Peyer's patch (tissue), 4 donors: ENCODE measurements at regions not wholly inside any gene's neighbourhood (a gene's known extent, or its start where the extent isn't known, plus 50 kb on each side); places are given as distances from the start of the nearest gene placed in this dataset.
"Not testable (repeated sequence)": the region's sequence is repeated elsewhere in the genome, so short reads cannot be mapped to it uniquely, and the experiment has no call there.

Experiments used
- DNase-seq, 3 donors: peaks; one replicate each; pipeline ENCODE4 v3.0.0-alpha.2; 2017 to 2019
- H3K27ac ChIP-seq, 4 donors: fragments of 200-600 bp; sonication (generic); one replicate each; pipeline ENCODE4 v1.5.1; 2016 to 2019
- H3K27me3 ChIP-seq, 2 donors: fragments of 200-600 bp; sonication (generic); one replicate each; pipeline ENCODE4 v1.5.1; 2019
- H3K36me3 ChIP-seq, 3 donors: fragments of 200-600 bp; sonication (generic); one replicate each; pipeline ENCODE4 v1.5.1; 2016 to 2019
- H3K4me1 ChIP-seq, 4 donors: fragments of 200-600 bp; sonication (generic); one replicate each; pipeline ENCODE4 v1.5.1; 2016 to 2019
- H3K4me3 ChIP-seq, 4 donors: fragments of 200-600 bp; sonication (generic); 1 replicate in 3 of 4; 2 replicates in 1 of 4; pipeline ENCODE4 v1.5.1; 2016 to 2019; ENCODE audit warnings: mild to moderate bottlenecking in 1 of 4
- H3K9me3 ChIP-seq, 4 donors: fragments of 200-600 bp; sonication (generic); one replicate each; pipeline ENCODE4 v1.5.1; 2016 to 2019; ENCODE audit warnings: mild to moderate bottlenecking in 1 of 4
- POLR2A ChIP-seq, 2 donors: fragments of 450-650 bp; IDR thresholded peaks; one replicate each; pipeline ENCODE4 v1.5.1; 2017; ENCODE audit warnings: antibody characterized with exemption in 2 of 2, mild to moderate bottlenecking in 2 of 2, moderate library complexity in 2 of 2
- TF ChIP-seq, protein P1 (sequence below), 6 experiments: fragments of 450-650 bp in 4 of 6; fragments of 200-600 bp in 2 of 6; sonication (generic) in 1 of 6; IDR thresholded peaks; one replicate each; pipeline ENCODE4 v1.5.1; 2017 to 2019; ENCODE audit warnings: antibody characterized with exemption in 6 of 6, mild to moderate bottlenecking in 3 of 6, moderate library complexity in 1 of 6

DNA sequence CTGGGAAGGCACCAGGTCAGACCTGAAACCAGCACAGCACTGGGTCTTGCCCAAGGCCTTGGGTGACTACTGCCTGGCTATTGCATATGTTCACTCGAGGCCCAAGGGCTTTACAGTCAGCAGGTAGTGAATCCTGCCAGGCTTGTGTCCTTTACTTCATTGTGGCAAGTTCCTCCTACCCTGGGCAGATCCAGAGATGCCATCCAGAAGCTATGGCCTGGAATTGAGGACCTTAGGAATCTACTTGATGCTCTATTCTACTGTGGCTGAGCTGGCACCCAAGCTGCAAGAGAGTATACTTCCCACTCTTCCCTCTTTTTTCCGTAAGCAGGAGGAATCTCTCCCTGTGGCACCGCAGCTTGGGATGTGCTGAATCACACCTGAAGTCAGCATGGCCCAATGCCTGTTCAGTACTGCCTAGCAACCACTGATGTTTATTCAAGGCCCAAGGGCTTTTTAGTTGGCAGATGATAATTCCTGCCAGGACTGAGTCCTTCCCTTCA lies 246.7 kb upstream of the CTBP2 start:
- Histone ChIP-seq H3K9me3 (peaks cover 0 to 3% (median 0%) of the 10 kb centered on the region in 4 donors), H3K27ac (no peak overlapping the region), H3K36me3 (no peaks in the 10 kb centered on the region), H3K27me3 (no peaks in the 10 kb centered on the region), H3K4me3 (no peak overlapping the region), H3K4me1 (no peaks in the 10 kb centered on the region)
- TF ChIP-seq, protein P1, sequence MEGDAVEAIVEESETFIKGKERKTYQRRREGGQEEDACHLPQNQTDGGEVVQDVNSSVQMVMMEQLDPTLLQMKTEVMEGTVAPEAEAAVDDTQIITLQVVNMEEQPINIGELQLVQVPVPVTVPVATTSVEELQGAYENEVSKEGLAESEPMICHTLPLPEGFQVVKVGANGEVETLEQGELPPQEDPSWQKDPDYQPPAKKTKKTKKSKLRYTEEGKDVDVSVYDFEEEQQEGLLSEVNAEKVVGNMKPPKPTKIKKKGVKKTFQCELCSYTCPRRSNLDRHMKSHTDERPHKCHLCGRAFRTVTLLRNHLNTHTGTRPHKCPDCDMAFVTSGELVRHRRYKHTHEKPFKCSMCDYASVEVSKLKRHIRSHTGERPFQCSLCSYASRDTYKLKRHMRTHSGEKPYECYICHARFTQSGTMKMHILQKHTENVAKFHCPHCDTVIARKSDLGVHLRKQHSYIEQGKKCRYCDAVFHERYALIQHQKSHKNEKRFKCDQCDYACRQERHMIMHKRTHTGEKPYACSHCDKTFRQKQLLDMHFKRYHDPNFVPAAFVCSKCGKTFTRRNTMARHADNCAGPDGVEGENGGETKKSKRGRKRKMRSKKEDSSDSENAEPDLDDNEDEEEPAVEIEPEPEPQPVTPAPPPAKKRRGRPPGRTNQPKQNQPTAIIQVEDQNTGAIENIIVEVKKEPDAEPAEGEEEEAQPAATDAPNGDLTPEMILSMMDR (IDR thresholded peaks at IDR 0.05) = no peak
- TF ChIP-seq POLR2A (IDR thresholded peaks at IDR 0.05) = no peak
- DNase-seq = no peak

GRCh38 chr10:125404902-125405301 lies 244.5 kb upstream of the CTBP2 start:
- not testable (repeated sequence) for H3K4me3 ChIP-seq, DNase-seq, H3K4me1 ChIP-seq, H3K27ac ChIP-seq, H3K36me3 ChIP-seq, H3K27me3 ChIP-seq, H3K9me3 ChIP-seq

DNA sequence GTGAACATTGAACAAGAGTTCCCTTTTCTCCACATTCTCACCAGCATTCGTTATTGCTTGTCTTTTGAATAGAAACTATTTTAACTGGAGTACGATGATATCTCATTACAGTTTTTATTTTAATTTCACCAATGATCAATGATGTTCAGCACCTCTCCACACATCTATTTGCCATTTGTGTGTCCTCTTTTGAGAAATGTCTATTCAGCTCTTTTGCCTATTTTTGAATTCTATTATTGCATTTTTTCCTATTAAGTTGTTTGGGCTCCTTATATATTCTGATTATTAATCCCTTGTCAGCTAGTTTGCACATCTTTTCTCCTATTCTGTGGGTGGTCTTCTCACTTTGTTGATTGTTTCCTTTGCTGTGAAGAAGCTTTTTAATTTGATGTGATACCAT lies 241.1 kb upstream of the CTBP2 start:
- Histone ChIP-seq H3K4me3 (no peak overlapping the region), H3K4me1 (no peaks in the 10 kb centered on the region), H3K27ac (no peak overlapping the region), H3K9me3 (peaks cover 0 to 3% (median 0%) of the 10 kb centered on the region in 4 donors), H3K27me3 (no peaks in the 10 kb centered on the region), H3K36me3 (no peaks in the 10 kb centered on the region)
- TF ChIP-seq, protein P1 (IDR thresholded peaks at IDR 0.05) = no peak
- no peak for TF ChIP-seq POLR2A (IDR thresholded peaks at IDR 0.05)
- DNase-seq = no peak

GRCh38 chr10:125399289-125399688 lies 238.9 kb upstream of the CTBP2 start:
- no peaks in the 10 kb centered on the region for H3K36me3 ChIP-seq
- H3K27ac ChIP-seq = no peak overlapping the region
- H3K27me3 ChIP-seq = no peaks in the 10 kb centered on the region
- TF ChIP-seq, protein P1 (IDR thresholded peaks at IDR 0.05) = no peak
- TF ChIP-seq POLR2A (IDR thresholded peaks at IDR 0.05) = no peak
- DNase-seq = no peak
- no peaks in the 10 kb centered on the region for H3K9me3 ChIP-seq
- no peaks in the 10 kb centered on the region for H3K4me1 ChIP-seq
- no peak overlapping the region for H3K4me3 ChIP-seq

- TF ChIP-seq POLR2A (IDR thresholded peaks at IDR 0.05) = no peak
- TF ChIP-seq, protein P1 (IDR thresholded peaks at IDR 0.05) = no peak
- Histone ChIP-seq H3K9me3 (no peaks in the 10 kb centered on the region), H3K36me3 (no peaks in the 10 kb centered on the region), H3K4me3 (no peak overlapping the region), H3K27ac (no peak overlapping the region), H3K4me1 (no peaks in the 10 kb centered on the region), H3K27me3 (no peaks in the 10 kb centered on the region)
- no peak for DNase-seq
Measured at GRCh38 chr10:125398270-125398669, 237.9 kb upstream of the CTBP2 start.

- H3K27ac ChIP-seq = no peak overlapping the region
- H3K36me3 ChIP-seq = no peaks in the 10 kb centered on the region
- no peaks in the 10 kb centered on the region for H3K4me1 ChIP-seq
- no peaks in the 10 kb centered on the region for H3K9me3 ChIP-seq
- H3K4me3 ChIP-seq = no peak overlapping the region
- TF ChIP-seq, protein P1 (IDR thresholded peaks at IDR 0.05) = no peak
- no peak for TF ChIP-seq POLR2A (IDR thresholded peaks at IDR 0.05)
- DNase-seq = no peak
- no peaks in the 10 kb centered on the region for H3K27me3 ChIP-seq
Measured at GRCh38 chr10:125397608-125398007, 237.2 kb upstream of the CTBP2 start.
